Ectodermal cell (in vitro differentiated cells): ENCODE measurements at regions not wholly inside any gene's neighbourhood (a gene's known extent, or its start where the extent isn't known, plus 50 kb on each side); places are given as distances from the start of the nearest gene placed in this dataset.

Source experiments
- H3K27ac ChIP-seq: 2 replicates; pipeline ENCODE4 v1.7.0; 2013; ENCODE audit warnings: mild to moderate bottlenecking, low read depth, low read length; ENCODE audit not compliant: insufficient read depth, poor library complexity, severe bottlenecking
- H3K27me3 ChIP-seq: 2 replicates; pipeline ENCODE4 v1.7.0; 2013; ENCODE audit warnings: mild to moderate bottlenecking, low read length; ENCODE audit not compliant: insufficient read depth, control insufficient read depth, poor library complexity, severe bottlenecking
- H3K36me3 ChIP-seq: one replicate; pipeline ENCODE4 v1.7.0; 2013; ENCODE audit warnings: low read length; ENCODE audit not compliant: control insufficient read depth, insufficient read depth
- H3K4me1 ChIP-seq: one replicate; pipeline ENCODE4 v1.7.0; 2013; ENCODE audit warnings: low read length; ENCODE audit not compliant: control insufficient read depth, insufficient read depth
- H3K4me3 ChIP-seq: 2 replicates; pipeline ENCODE4 v1.7.0; 2013; ENCODE audit warnings: low read depth, low read length, control low read depth; ENCODE audit not compliant: insufficient read depth
- H3K9me3 ChIP-seq: 2 replicates; pipeline ENCODE4 v1.7.0; 2013; ENCODE audit warnings: mild to moderate bottlenecking, low read length, moderate library complexity; ENCODE audit not compliant: control insufficient read depth
- WGBS, 2 experiments: methylation state at CpG; one replicate each; pipeline ENCODE4 v1.1.7; 2013; ENCODE audit warnings: missing lambda C conversion rate in 2 of 2; 5-methylcytosine and 5-hydroxymethylcytosine counted together

GRCh38 chr4:178426871-178427270, 984.6 kb upstream of the AGA start:
- Histone ChIP-seq H3K4me1 (no peaks in the 10 kb centered on the region), H3K9me3 (no peaks in the 10 kb centered on the region), H3K27me3 (no peaks in the 10 kb centered on the region), H3K4me3 (no peak overlapping the region), H3K27ac (no peak overlapping the region), H3K36me3 (no peaks in the 10 kb centered on the region)
- 96 to 99% methylated on average over 3 of the region's 3 CpGs for WGBS, 2 experiments

GRCh38 chr4:178427663-178428062, 985.4 kb upstream of the AGA start:
- WGBS, 2 experiments = 93 to 100% methylated on average over 1 to 2 of the region's 2 CpGs
- no peaks in the 10 kb centered on the region for H3K36me3 ChIP-seq
- no peak overlapping the region for H3K4me3 ChIP-seq
- H3K9me3 ChIP-seq = no peaks in the 10 kb centered on the region
- no peaks in the 10 kb centered on the region for H3K27me3 ChIP-seq
- H3K27ac ChIP-seq = no peak overlapping the region
- no peaks in the 10 kb centered on the region for H3K4me1 ChIP-seq

GRCh38 chr4:178448372-178449035, 1006.3 kb upstream of the AGA start:
- H3K27ac ChIP-seq = no peak overlapping the region
- no peaks in the 10 kb centered on the region for H3K27me3 ChIP-seq
- H3K36me3 ChIP-seq = no peaks in the 10 kb centered on the region
- no peaks in the 10 kb centered on the region for H3K4me1 ChIP-seq
- H3K4me3 ChIP-seq = no peak overlapping the region
- WGBS, 2 experiments = 90 to 93% methylated on average over 2 of the region's 2 CpGs
- H3K9me3 ChIP-seq = no peaks in the 10 kb centered on the region

- no peak overlapping the region for H3K4me3 ChIP-seq
- no peaks in the 10 kb centered on the region for H3K27me3 ChIP-seq
- no peaks in the 10 kb centered on the region for H3K9me3 ChIP-seq
- WGBS, 2 experiments = 89 to 95% methylated on average over 2 of the region's 3 CpGs
- no peaks in the 10 kb centered on the region for H3K36me3 ChIP-seq
- H3K27ac ChIP-seq = no peak overlapping the region
- no peaks in the 10 kb centered on the region for H3K4me1 ChIP-seq
These were observed 1008.4 kb upstream of the AGA start for GRCh38 chr4:178450614-178451013.

- no peak overlapping the region for H3K4me3 ChIP-seq
- H3K27ac ChIP-seq = no peak overlapping the region
- no peaks in the 10 kb centered on the region for H3K36me3 ChIP-seq
- no peaks in the 10 kb centered on the region for H3K9me3 ChIP-seq
- no peaks in the 10 kb centered on the region for H3K4me1 ChIP-seq
- H3K27me3 ChIP-seq = no peaks in the 10 kb centered on the region
- WGBS, 2 experiments = 81 to 91% methylated on average over 3 to 4 of the region's 4 CpGs
These were observed 1010.8 kb upstream of the AGA start for GRCh38 chr4:178453057-178453456.

- Histone ChIP-seq H3K36me3 (no peaks in the 10 kb centered on the region), H3K9me3 (no peaks in the 10 kb centered on the region), H3K4me1 (no peaks in the 10 kb centered on the region), H3K27ac (no peak overlapping the region), H3K27me3 (no peaks in the 10 kb centered on the region), H3K4me3 (no peak overlapping the region)
These were observed 1015.0 kb upstream of the AGA start for GRCh38 chr4:178457286-178457685.

- no peaks in the 10 kb centered on the region for H3K36me3 ChIP-seq
- H3K27me3 ChIP-seq = no peaks in the 10 kb centered on the region
- no peaks in the 10 kb centered on the region for H3K4me1 ChIP-seq
- 71 to 86% methylated on average over 4 of the region's 4 CpGs for WGBS, 2 experiments
- no peak overlapping the region for H3K27ac ChIP-seq
- H3K9me3 ChIP-seq = no peaks in the 10 kb centered on the region
- no peak overlapping the region for H3K4me3 ChIP-seq
These were observed 1020.5 kb upstream of the AGA start for GRCh38 chr4:178462710-178463109.

- Histone ChIP-seq H3K4me1 (no peaks in the 10 kb centered on the region), H3K27me3 (no peaks in the 10 kb centered on the region), H3K36me3 (no peaks in the 10 kb centered on the region), H3K9me3 (no peaks in the 10 kb centered on the region), H3K4me3 (no peak overlapping the region), H3K27ac (no peak overlapping the region)
- 82 to 100% methylated on average over 2 of the region's 2 CpGs for WGBS, 2 experiments
These were observed 1021.5 kb upstream of the AGA start for GRCh38 chr4:178463747-178464146.

- Histone ChIP-seq H3K36me3 (no peaks in the 10 kb centered on the region), H3K27ac (no peak overlapping the region), H3K4me1 (no peaks in the 10 kb centered on the region), H3K9me3 (no peaks in the 10 kb centered on the region), H3K4me3 (no peak overlapping the region), H3K27me3 (no peaks in the 10 kb centered on the region)
- WGBS, 2 experiments = 92 to 93% methylated on average over 4 of the region's 4 CpGs
These were observed 1029.0 kb upstream of the AGA start for GRCh38 chr4:178470996-178471784.

- H3K27ac ChIP-seq = no peak overlapping the region
- no peaks in the 10 kb centered on the region for H3K9me3 ChIP-seq
- H3K36me3 ChIP-seq = no peaks in the 10 kb centered on the region
- H3K4me3 ChIP-seq = no peak overlapping the region
- no peaks in the 10 kb centered on the region for H3K4me1 ChIP-seq
- no peaks in the 10 kb centered on the region for H3K27me3 ChIP-seq
- 86 to 98% methylated on average over 2 of the region's 2 CpGs for WGBS, 2 experiments
These were observed 1029.8 kb upstream of the AGA start for GRCh38 chr4:178471994-178472393.
